ENCODE measurements at regions not wholly inside any gene's neighbourhood (a gene's known extent, or its start where the extent isn't known, plus 50 kb on each side); places are given as distances from the start of the nearest gene placed in this dataset.

- no peak for FAIRE-seq
- no peak for DNase-seq (ENCODE audit: low spot score)
Observed at GRCh38 chr11:111194860-111195568, 50.5 kb upstream of the POU2AF2 start.

DNA sequence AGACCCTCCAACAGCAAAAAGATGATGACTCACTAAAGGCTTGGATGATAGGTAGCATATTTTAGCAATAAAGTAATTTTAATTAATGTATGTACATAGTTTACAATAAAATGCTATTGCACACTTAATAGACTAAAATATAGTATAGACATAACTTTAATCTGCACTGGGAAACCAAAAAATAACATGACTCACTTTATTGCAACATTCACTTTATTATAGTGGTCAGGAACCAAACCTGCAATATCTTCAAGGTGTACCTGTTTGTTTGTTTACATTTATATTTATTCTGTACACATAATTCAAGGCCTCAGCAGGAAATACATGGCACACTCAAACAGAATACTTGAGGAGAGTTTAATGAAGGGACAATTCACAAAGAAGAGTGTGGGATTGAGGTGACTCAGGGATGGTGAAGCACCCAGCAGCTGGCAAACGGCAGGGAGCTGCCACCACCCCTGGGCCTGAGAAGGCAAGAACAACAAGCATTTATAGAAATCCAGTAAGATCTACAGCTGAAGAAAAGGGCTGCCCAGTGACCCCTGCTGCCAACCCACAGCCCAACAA lies 51.5 kb upstream of the POU2AF2 start:
- FAIRE-seq (no peak), DNase-seq (ENCODE audit: low spot score) (no peak)

DNA sequence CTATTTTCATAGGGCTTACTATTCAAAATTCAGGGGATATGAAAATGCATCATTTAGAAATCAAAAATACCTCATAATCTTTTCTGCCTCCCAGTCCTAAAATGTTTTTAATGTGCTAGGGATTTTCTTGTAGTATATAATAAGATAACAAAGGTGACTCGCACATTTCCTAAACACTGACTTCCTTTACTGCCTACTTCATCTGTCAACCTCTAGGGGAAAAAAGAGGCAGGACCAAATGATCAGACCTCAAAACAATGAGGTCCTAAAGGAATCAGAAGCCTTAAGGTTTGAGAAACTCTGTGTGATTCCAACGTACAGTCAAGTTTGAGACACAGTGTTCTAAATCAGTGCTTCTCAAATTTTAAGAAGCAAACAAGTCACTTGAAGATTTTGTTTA lies 56.1 kb upstream of the POU2AF2 start:
- DNase-seq (ENCODE audit: low spot score) (no peak), FAIRE-seq (no peak)

DNA sequence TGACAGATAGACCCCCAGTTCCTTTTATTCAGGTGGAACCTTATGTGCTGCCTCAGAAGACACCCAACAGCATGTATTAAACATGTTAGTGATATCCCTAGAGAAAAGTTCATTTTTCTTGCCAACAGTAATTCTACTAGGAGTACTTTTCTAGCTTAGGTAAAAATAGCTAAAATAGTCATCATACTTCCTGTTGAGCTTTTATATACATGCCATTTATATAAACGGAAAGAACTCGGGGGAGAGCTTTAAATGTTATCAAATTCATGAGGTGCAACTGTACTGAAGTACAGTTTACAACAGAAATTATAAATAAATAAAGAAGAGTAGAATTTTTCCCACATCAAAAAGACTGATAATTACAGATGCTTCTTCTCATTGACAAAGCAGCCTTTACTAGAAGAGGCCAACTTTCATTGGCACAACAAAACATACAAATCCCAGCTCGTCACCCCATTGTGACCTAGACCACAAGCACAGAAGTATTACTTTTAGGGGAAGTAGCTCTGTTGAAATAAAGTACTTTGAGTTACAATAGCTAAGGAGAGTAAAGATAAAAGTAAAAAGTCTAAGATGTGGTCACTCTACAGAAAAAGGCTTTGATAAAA lies 59.1 kb upstream of the POU2AF2 start:
- FAIRE-seq (no peak), DNase-seq (ENCODE audit: low spot score) (no peak)

DNA sequence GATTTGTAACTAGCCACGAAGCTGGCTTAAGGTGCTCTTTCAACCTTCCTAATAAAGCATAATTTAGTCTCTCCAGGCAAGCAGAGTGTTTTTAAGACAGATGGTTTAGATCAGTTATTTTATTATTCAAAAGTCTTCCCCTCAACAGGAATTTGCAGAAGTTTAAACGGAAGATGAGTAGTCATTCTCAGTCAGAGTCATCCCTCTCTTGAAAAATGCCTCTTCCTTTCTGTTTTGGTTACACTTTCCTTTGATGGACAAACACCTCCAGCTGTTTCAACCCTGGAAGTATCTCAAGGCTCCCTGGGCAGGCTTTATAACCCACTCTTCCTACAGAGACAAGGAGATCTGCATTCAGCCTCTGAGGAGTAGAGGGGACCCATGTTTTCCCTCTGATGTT lies 60.3 kb upstream of the POU2AF2 start:
- DNase-seq (ENCODE audit: low spot score) (no peak), FAIRE-seq (no peak)

GRCh38 chr11:111183706-111184105 lies 61.8 kb upstream of the POU2AF2 start:
- FAIRE-seq (no peak), DNase-seq (ENCODE audit: low spot score) (no peak)

DNA sequence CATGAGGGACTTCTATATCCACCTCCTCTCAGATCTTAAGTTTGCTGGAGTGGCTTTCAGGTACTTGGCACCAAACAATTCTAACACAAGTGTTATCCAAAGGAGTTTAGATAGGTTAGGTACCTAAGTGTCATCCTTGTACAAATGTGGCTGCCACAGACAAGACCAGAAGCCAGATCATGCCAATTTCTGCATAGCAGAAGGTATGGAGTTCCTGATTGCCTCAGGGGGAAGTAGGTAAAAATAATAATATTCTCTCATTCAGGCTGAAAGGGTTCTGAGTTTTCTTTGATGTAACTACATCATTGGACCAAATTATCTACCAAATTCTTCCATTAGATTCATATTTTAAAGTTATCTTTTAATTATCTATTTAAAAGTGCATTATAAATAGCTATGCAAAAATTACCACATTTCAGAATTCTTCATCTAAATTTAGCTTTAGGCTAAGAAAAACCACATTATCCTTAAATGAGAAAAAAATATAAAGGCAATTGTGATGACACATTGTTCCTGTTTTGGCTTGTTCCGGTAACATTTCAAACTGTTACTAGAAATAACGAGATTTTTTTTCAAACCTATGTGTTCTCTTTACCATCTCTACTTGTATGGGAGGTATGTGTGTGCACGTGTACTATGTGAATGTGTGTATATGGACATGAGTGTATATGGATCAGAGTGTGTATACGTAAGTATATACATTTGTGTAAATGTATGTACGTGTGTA lies 66.2 kb upstream of the POU2AF2 start:
- FAIRE-seq (no peak), DNase-seq (ENCODE audit: low spot score) (no peak)

- DNase-seq (ENCODE audit: low spot score) (no peak), FAIRE-seq (no peak)
Observed at GRCh38 chr11:111177037-111177871, 68.3 kb upstream of the POU2AF2 start.

GRCh38 chr11:111176603-111177002 lies 68.9 kb upstream of the POU2AF2 start:
- FAIRE-seq (no peak), DNase-seq (ENCODE audit: low spot score) (no peak)

- DNase-seq (ENCODE audit: low spot score), result no peak
- no peak for FAIRE-seq
Observed at GRCh38 chr11:111173221-111173620, 72.3 kb upstream of the POU2AF2 start.

- DNase-seq (ENCODE audit: low spot score), result no peak
- FAIRE-seq, result no peak
Observed at GRCh38 chr11:111172321-111172862, 73.1 kb upstream of the POU2AF2 start.

DNA sequence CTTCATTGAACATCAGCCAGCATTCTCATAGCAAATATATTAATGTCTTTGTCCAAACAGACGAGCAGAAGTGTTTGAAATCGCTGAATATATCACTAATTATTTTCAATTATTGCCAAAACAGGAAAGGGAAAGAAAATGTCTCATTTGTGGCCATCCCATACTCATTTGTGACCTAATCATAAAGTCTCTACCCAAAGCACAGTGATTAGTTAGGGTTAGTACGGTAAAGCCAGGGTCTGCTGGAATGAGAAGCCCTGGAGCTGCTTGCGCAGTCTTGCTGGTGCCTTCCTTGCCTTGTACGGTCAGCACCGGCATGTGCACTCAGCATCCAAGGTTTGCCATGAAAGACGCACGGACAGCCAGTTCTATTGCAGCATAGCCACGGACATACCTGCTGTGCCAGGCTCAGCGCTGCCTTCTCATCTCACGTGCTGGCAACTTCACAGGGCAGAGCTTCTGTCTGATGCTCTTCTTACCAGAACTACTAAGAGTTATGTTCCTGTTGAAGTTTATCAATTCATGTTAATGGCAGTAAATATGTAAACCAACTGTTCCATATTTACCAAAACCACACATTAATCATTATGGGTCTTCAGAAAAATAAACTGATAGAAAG lies 74.7 kb upstream of the POU2AF2 start:
- FAIRE-seq, result no peak
- no peak for DNase-seq (ENCODE audit: low spot score)

- DNase-seq (ENCODE audit: low spot score) (no peak), FAIRE-seq (no peak)
Observed at GRCh38 chr11:111169367-111169766, 76.2 kb upstream of the POU2AF2 start.

GRCh38 chr11:111168871-111169270 lies 76.7 kb upstream of the POU2AF2 start:
- DNase-seq (ENCODE audit: low spot score) (no peak), FAIRE-seq (no peak)

DNA sequence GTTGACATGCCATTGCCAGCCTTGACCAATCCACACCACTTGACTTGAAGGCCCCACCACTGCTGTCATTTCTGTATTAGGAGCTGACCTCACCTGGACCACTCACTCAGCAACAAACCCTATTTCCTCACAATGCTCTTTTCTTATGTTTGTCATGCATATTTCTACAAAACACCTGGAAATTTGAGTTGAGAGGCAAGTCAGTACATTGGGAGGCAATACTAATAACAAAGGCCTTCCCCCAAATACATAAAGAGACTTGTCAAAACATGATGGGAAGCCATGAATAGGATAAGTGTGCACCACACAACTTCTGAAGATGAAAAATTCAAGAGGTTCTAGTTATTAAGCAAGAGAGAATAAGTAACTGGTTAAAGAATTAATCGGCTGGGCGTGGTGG lies 77.9 kb upstream of the POU2AF2 start:
- FAIRE-seq (no peak), DNase-seq (ENCODE audit: low spot score) (no peak)

DNA sequence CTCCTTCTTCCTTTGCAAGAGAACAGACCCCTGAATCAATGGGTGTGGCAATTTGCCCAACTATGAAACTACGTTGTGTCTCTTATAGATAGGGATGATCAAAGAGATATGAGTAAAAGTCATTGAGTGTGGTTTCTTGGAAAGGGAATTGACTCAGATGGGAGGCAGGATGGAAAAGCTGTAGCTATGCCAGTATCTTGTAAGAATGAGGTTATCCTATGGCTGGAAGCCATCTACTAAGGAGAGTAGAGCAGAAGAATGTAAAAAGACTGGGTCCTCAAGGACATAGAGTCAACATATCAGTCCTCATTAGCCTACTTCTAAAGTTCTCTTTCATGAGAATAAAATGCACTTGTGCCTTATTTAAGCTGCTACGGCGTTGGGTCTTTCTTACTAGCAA lies 78.9 kb upstream of the POU2AF2 start:
- no peak for DNase-seq (ENCODE audit: low spot score)
- no peak for FAIRE-seq

GRCh38 chr11:111162305-111162704 lies 83.2 kb upstream of the POU2AF2 start:
- FAIRE-seq, result no peak
- no peak for DNase-seq (ENCODE audit: low spot score)

DNA sequence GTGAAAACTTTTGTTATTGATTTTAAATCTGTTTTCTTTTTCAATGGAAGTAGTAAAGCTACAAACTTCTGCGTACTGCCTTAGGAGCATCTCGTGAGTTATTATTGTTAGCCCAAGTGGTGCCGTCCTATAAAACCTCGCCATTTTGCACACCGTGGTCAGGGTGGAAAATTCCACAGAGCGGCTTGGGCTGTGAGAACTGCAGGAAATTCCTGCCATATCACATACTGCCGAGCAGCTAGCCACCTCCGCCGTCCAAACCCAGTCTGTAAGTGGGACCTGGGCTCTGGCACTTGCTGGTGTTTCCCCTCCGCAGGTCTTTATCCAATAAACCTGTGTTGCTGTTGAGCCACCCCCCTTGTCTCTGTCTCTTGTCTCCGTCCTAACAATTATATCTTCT lies 88.0 kb upstream of the POU2AF2 start:
- no peak for DNase-seq (ENCODE audit: low spot score)

GRCh38 chr11:111155021-111155420 lies 90.5 kb upstream of the POU2AF2 start:
- DNase-seq (ENCODE audit: low spot score) (no peak), FAIRE-seq (no peak)

More for the DNA sequence above, 88.0 kb upstream of the POU2AF2 start:
- no peak for FAIRE-seq

GRCh38 chr11:111153194-111153593 lies 92.3 kb upstream of the POU2AF2 start:
- DNase-seq (ENCODE audit: low spot score) (no peak), FAIRE-seq (no peak)

DNA sequence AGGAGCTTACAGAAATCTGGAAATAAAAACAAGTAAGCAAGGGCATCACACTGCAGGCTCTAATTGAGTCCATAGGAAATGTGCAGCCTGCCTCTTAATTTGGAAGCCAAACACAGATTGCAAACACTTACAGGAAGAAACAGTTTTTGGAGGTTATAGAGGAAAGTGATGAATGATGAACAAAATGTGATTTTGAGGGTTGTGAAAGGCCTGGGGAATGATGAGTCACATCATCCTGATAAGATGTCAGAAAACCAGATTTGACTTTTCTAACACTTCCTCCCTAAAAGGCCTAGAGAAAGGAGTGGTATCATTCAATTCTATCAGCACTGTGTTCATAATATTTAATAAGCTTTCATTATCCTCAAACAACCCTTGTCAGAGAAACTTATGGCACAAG lies 96.6 kb upstream of the POU2AF2 start:
- no peak for DNase-seq (ENCODE audit: low spot score)

More for the DNA sequence above, 96.6 kb upstream of the POU2AF2 start:
- no peak for FAIRE-seq

All from RCC 7860 (cell line).